CD4-positive, CD25-positive, alpha-beta regulatory T cell (primary cell): ENCODE measurements at regions not wholly inside any gene's neighbourhood (a gene's known extent, or its start where the extent isn't known, plus 50 kb on each side); places are given as distances from the start of the nearest gene placed in this dataset.

Experiments used
- ATAC-seq, 2 donors: fragments of 150-1000 bp; cut with Tn5 transposase; one replicate each; pipeline ENCODE4 v1.10.0; 2021; ENCODE audit warnings: low read depth in 2 of 2, moderate number of reproducible peaks in 2 of 2, moderate library complexity in 1 of 2
- DNase-seq, 3 donors: peaks; one replicate each; pipeline versions ENCODE4 v3.0.0 to v3.0.0-alpha.2; 2012 to 2022; ENCODE audit warnings: mixed read lengths in 1 of 3
- H3K27ac ChIP-seq: one replicate; pipeline ENCODE4 v1.7.0; 2013; ENCODE audit warnings: mild to moderate bottlenecking, low read length; ENCODE audit not compliant: insufficient read depth, poor library complexity, severe bottlenecking
- H3K27me3 ChIP-seq: one replicate; pipeline ENCODE4 v1.7.0; 2013; ENCODE audit warnings: low read length; ENCODE audit not compliant: control insufficient read depth, insufficient read depth
- H3K36me3 ChIP-seq: one replicate; pipeline ENCODE4 v1.7.0; 2013; ENCODE audit warnings: mild to moderate bottlenecking, low read length, moderate library complexity; ENCODE audit not compliant: control insufficient read depth, insufficient read depth
- H3K4me1 ChIP-seq: 2 replicates; pipeline ENCODE4 v1.7.0; 2013; ENCODE audit warnings: mild to moderate bottlenecking, low read length; ENCODE audit not compliant: insufficient read depth, control insufficient read depth, poor library complexity, severe bottlenecking
- H3K4me3 ChIP-seq: one replicate; pipeline ENCODE4 v1.7.0; 2013; ENCODE audit warnings: low read depth, mild to moderate bottlenecking, low read length, moderate library complexity
- H3K9me3 ChIP-seq, 2 experiments: 1 replicate in 1 of 2; 2 replicates in 1 of 2; pipeline ENCODE4 v1.7.0; 2013; ENCODE audit warnings: low read length in 2 of 2, mild to moderate bottlenecking in 1 of 2, moderate library complexity in 1 of 2; ENCODE audit not compliant: control insufficient read depth in 2 of 2
- H3K27ac Mint-ChIP-seq, 3 donors: one replicate each; pipeline ENCODE4 v1.8.0; 2020 to 2022; ENCODE audit warnings: mild to moderate bottlenecking in 3 of 3, mixed read lengths in 3 of 3, moderate library complexity in 2 of 3
- H3K27me3 Mint-ChIP-seq: one replicate; pipeline ENCODE4 v1.8.0; 2022; ENCODE audit warnings: mild to moderate bottlenecking, mixed read lengths
- H3K36me3 Mint-ChIP-seq: one replicate; pipeline ENCODE4 v1.8.0; 2020; ENCODE audit warnings: mixed read lengths
- H3K4me1 Mint-ChIP-seq, 4 donors: one replicate each; pipeline ENCODE4 v1.8.0; 2020 to 2022; ENCODE audit warnings: mixed read lengths in 4 of 4, mild to moderate bottlenecking in 1 of 4
- H3K4me3 Mint-ChIP-seq, 4 donors: one replicate each; pipeline ENCODE4 v1.8.0; 2020 to 2022; ENCODE audit warnings: mild to moderate bottlenecking in 4 of 4, mixed read lengths in 4 of 4, moderate library complexity in 3 of 4
- H3K9me3 Mint-ChIP-seq, 7 donors: one replicate each; pipeline ENCODE4 v1.8.0; 2020 to 2022; ENCODE audit warnings: mixed read lengths in 7 of 7, mild to moderate bottlenecking in 3 of 7, moderate library complexity in 2 of 7

- Mint-ChIP-seq H3K4me3 (peak overlapping the region in 3 of 4 donors; percentile 15 to 62 (median 18)), H3K27ac (peak overlapping the region in 1 of 3 donors; percentile 16), H3K9me3 (peaks cover 0 to 11% (median 0%) of the 10 kb centered on the region in 7 donors), H3K27me3 (peaks cover 12% of the 10 kb centered on the region), H3K4me1 (peaks cover 0 to 3% (median under 1%) of the 10 kb centered on the region in 4 donors), H3K36me3 (no peaks in the 10 kb centered on the region)
- no peaks in the 10 kb centered on the region for H3K4me1 ChIP-seq
- H3K9me3 ChIP-seq: no peaks in the 10 kb centered on the region
- H3K27me3 ChIP-seq: peaks cover 6% of the 10 kb centered on the region
- H3K36me3 ChIP-seq: no peaks in the 10 kb centered on the region
- no peak overlapping the region for H3K4me3 ChIP-seq
- H3K27ac ChIP-seq: no peak overlapping the region
- peak in 1 of 3 donors; percentile 31 for DNase-seq
- no peak for ATAC-seq
These were observed 61.3 kb upstream of the RAPGEF4 start for GRCh38 chr2:172674034-172674967.

DNA sequence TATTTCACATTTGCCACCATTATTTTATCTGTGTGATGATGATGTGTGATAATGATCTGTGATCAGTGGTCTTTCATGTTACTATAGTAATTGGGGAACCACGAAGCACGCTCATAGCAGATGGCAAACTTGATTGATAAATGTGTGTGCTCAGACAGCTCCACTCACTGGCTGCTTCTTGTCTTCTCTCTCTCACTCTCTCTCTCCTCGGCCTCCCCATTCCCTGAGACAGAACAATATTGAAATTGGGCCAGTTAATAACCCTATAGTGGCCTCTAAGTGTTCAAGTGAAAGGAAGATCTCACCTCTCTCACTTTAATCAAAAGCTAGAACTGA, 60.7 kb upstream of the RAPGEF4 start:
- ATAC-seq (no peak), DNase-seq (no peak)
- peaks cover 0 to 11% (median 0%) of the 10 kb centered on the region in 7 donors for H3K9me3 Mint-ChIP-seq
- H3K36me3 Mint-ChIP-seq: no peaks in the 10 kb centered on the region
- H3K4me1 ChIP-seq: no peaks in the 10 kb centered on the region
- H3K4me3 Mint-ChIP-seq: no peak overlapping the region
- H3K27ac ChIP-seq: no peak overlapping the region
- H3K9me3 ChIP-seq: no peaks in the 10 kb centered on the region
- H3K4me3 ChIP-seq: no peak overlapping the region
- H3K27ac Mint-ChIP-seq: peak overlapping the region in 1 of 3 donors; percentile 34
- peaks cover 12% of the 10 kb centered on the region for H3K27me3 Mint-ChIP-seq
- H3K36me3 ChIP-seq: no peaks in the 10 kb centered on the region
- peaks cover 0 to 3% (median under 1%) of the 10 kb centered on the region in 4 donors for H3K4me1 Mint-ChIP-seq
- H3K27me3 ChIP-seq: peaks cover 6% of the 10 kb centered on the region

DNA sequence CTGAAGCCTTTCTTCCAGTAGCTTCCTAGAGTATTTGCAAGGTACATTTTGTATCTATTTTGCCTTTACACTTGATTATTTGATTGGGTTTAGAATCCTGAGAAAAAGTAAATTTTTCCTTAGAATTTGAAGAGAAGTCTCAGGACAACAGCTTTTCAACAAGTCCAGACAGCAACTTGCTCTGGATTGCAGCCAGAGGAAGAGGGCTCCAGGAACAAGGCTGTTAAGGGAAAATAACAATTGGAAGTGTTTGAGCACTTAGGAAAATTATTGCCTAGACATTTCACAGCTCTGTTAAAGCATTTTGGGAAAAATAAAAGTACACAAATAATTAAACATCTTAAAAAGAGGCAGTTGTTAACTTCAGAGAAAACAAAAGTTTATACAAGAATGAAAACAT, 58.3 kb upstream of the RAPGEF4 start:
- Histone ChIP-seq H3K27me3 (peaks cover 6% of the 10 kb centered on the region), H3K27ac (no peak overlapping the region), H3K4me1 (no peaks in the 10 kb centered on the region), H3K4me3 (no peak overlapping the region), H3K36me3 (no peaks in the 10 kb centered on the region), H3K9me3 (no peaks in the 10 kb centered on the region)
- H3K4me1 Mint-ChIP-seq: peaks cover 0 to 3% (median under 1%) of the 10 kb centered on the region in 4 donors
- H3K36me3 Mint-ChIP-seq: no peaks in the 10 kb centered on the region
- no peak for DNase-seq
- ATAC-seq: no peak
- peaks cover 18% of the 10 kb centered on the region for H3K27me3 Mint-ChIP-seq
- H3K27ac Mint-ChIP-seq: no peak overlapping the region
- H3K9me3 Mint-ChIP-seq: peaks cover 0 to 11% (median 3%) of the 10 kb centered on the region in 7 donors
- no peak overlapping the region for H3K4me3 Mint-ChIP-seq

DNA sequence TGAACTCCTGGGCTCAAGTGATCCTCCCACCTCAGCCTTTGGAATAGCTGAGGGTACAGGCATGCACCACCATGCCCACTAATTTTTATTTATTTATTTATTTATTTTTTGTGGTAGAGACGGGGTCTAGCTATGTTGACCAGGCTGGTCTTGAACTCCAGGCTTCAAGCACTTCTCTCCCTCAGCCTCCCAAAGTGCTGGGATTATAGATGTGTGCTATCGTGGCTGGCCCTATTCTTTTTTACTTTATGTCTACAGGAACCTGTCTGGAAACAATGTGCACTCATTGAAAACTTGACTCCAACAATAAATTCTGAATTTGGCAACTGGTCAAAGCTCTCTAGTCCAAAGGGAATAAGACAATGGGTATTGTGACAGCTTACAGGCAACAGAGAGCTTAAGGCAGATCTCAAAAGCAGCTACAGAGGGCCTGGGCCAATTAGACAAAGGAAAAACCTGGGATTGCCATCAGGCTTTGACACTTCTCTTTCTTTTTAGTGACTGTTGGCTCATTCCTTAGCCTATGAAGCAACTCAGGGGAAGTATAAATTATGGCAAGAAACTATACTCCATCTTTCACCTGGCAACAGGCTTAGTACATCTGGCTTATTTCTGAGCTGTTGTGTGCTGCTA, 55.1 kb upstream of the RAPGEF4 start:
- H3K4me3 Mint-ChIP-seq: no peak overlapping the region
- DNase-seq: no peak
- peaks cover 23% of the 10 kb centered on the region for H3K27me3 Mint-ChIP-seq
- Histone ChIP-seq H3K27me3 (peaks cover 4% of the 10 kb centered on the region), H3K4me1 (no peaks in the 10 kb centered on the region), H3K36me3 (no peaks in the 10 kb centered on the region), H3K9me3 (no peaks in the 10 kb centered on the region), H3K27ac (no peak overlapping the region), H3K4me3 (no peak overlapping the region)
- H3K4me1 Mint-ChIP-seq: no peaks in the 10 kb centered on the region
- H3K36me3 Mint-ChIP-seq: peaks cover 6% of the 10 kb centered on the region
- H3K9me3 Mint-ChIP-seq: peaks cover 2 to 10% (median 7%) of the 10 kb centered on the region in 7 donors
- ATAC-seq: no peak
- no peak overlapping the region for H3K27ac Mint-ChIP-seq

DNA sequence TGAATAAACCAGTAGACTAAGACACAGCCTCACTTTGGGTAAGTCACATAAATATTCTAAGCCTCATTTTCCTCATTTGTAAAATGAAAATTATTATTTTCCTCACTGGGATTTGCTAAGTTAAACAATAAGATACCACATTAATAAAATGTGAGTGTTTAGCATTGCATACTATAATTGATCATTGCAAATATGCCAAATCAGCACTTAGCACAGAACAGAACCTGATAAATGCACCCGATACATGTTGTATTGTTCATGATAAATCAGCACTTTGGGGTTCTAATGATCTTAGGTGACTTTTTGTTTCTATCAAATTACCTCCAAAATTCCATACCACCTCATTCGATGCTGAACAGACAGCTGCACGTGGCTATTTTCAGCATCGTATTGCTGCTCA, 50.2 kb upstream of the RAPGEF4 start:
- Histone ChIP-seq H3K4me3 (no peak overlapping the region), H3K27ac (no peak overlapping the region), H3K36me3 (no peaks in the 10 kb centered on the region), H3K9me3 (no peaks in the 10 kb centered on the region), H3K4me1 (no peaks in the 10 kb centered on the region), H3K27me3 (no peaks in the 10 kb centered on the region)
- no peak overlapping the region for H3K27ac Mint-ChIP-seq
- peaks cover 0 to 15% (median 5%) of the 10 kb centered on the region in 7 donors for H3K9me3 Mint-ChIP-seq
- peaks cover 0 to 8% (median 6%) of the 10 kb centered on the region in 4 donors for H3K4me1 Mint-ChIP-seq
- peaks cover 13% of the 10 kb centered on the region for H3K36me3 Mint-ChIP-seq
- DNase-seq (no peak), ATAC-seq (no peak)
- H3K27me3 Mint-ChIP-seq: peaks cover 11% of the 10 kb centered on the region
- H3K4me3 Mint-ChIP-seq: no peak overlapping the region
